Upper lobe of left lung (tissue), 4 donors: ENCODE measurements at regions not wholly inside any gene's neighbourhood (a gene's known extent, or its start where the extent isn't known, plus 50 kb on each side); places are given as distances from the start of the nearest gene placed in this dataset.

Experiments
- CTCF ChIP-seq, 6 experiments: fragments of 450-650 bp in 4 of 6; fragments of 200-600 bp in 2 of 6; sonication (generic) in 2 of 6; IDR thresholded peaks; one replicate each; pipeline ENCODE4 v1.5.1; 2016 to 2019; ENCODE audit warnings: antibody characterized with exemption in 6 of 6
- EP300 ChIP-seq, 4 donors: sonication (generic); formaldehyde crosslinking; IDR thresholded peaks; one replicate each; pipeline ENCODE4 v1.5.1; 2017; ENCODE audit warnings: antibody characterized with exemption in 4 of 4, control low read depth in 2 of 4
- POLR2A ChIP-seq, 4 donors: fragments of 450-650 bp; IDR thresholded peaks; one replicate each; pipeline ENCODE4 v1.5.1; 2016 to 2017; ENCODE audit warnings: antibody characterized with exemption in 4 of 4, mild to moderate bottlenecking in 2 of 4
- POLR2AphosphoS5 ChIP-seq, 2 donors: sonication (generic); formaldehyde crosslinking; IDR thresholded peaks; one replicate each; pipeline ENCODE4 v1.5.1; 2017; ENCODE audit warnings: antibody characterized with exemption in 2 of 2

- TF ChIP-seq POLR2AphosphoS5 (IDR thresholded peaks at IDR 0.05) (no peak), CTCF (IDR thresholded peaks at IDR 0.05) (no peak), POLR2A (IDR thresholded peaks at IDR 0.05) (no peak), EP300 (IDR thresholded peaks at IDR 0.05) (no peak)
Measured at GRCh38 chr6:81262656-81263055, 489.8 kb downstream of the TENT5A start.
